ENCODE measurements at regions not wholly inside any gene's neighbourhood (a gene's known extent, or its start where the extent isn't known, plus 50 kb on each side); places are given as distances from the start of the nearest gene placed in this dataset.

GRCh38 chr6:85192186-85192585, 257.7 kb upstream of the NT5E start:
- DNase-seq (no peak), ATAC-seq (ENCODE audit: low read depth) (no peak)
- Histone ChIP-seq H2AFZ (ENCODE audit: insufficient read depth, low read depth, low read length, poor library complexity, severe bottlenecking) (no peak overlapping the region), H3K27ac (ENCODE audit: low read length in 2 of 2) (no peak overlapping the region), H3K4me3 (ENCODE audit: control extremely low read depth in 1 of 5, extremely low read depth in 1 of 5, insufficient read depth in 1 of 5, low read depth in 2 of 5, low read length in 4 of 5) (no peak overlapping the region), H3K4me1 (ENCODE audit: control insufficient read depth in 2 of 2, insufficient read depth in 2 of 2, low read length in 2 of 2) (no peaks in the 10 kb centered on the region), H3K9me3 (ENCODE audit: control extremely low read depth in 1 of 3, control insufficient read depth in 2 of 3, insufficient read depth in 1 of 3, low read length in 2 of 3) (peaks cover 0 to 8% (median 0%) of the 10 kb centered on the region in 3 donors), H3K36me3 (replicated peaks in 1 of 2; ENCODE audit: control extremely low read depth in 1 of 2, control insufficient read depth in 1 of 2, extremely low read depth in 1 of 2, insufficient read depth in 2 of 2, low read length in 1 of 2) (no peaks in the 10 kb centered on the region), H3K4me2 (replicated peaks; ENCODE audit: low read depth, low read length, poor library complexity, severe bottlenecking) (no peak overlapping the region), H3K79me2 (ENCODE audit: control insufficient read depth, insufficient read depth, low read length) (no peaks in the 10 kb centered on the region), H3K9ac (ENCODE audit: low read length) (no peak overlapping the region), H3K27me3 (replicated peaks in 1 of 4; ENCODE audit: control extremely low read depth in 1 of 4, control insufficient read depth in 3 of 4, insufficient read depth in 4 of 4, low read length in 3 of 4) (no peaks in the 10 kb centered on the region), H4K20me1 (ENCODE audit: control insufficient read depth, insufficient read depth, low read length, poor library complexity, severe bottlenecking) (no peaks in the 10 kb centered on the region)
- WGBS (ENCODE audit: insufficient coverage), result 75% methylated on average over 1 of the region's 1 CpG
- no peak for TF ChIP-seq EZH2 (IDR thresholded peaks at IDR 0.05; ENCODE audit: borderline replicate concordance, insufficient read depth, low read depth, low read length, poor library complexity, severe bottlenecking)
- TF ChIP-seq, protein P1, sequence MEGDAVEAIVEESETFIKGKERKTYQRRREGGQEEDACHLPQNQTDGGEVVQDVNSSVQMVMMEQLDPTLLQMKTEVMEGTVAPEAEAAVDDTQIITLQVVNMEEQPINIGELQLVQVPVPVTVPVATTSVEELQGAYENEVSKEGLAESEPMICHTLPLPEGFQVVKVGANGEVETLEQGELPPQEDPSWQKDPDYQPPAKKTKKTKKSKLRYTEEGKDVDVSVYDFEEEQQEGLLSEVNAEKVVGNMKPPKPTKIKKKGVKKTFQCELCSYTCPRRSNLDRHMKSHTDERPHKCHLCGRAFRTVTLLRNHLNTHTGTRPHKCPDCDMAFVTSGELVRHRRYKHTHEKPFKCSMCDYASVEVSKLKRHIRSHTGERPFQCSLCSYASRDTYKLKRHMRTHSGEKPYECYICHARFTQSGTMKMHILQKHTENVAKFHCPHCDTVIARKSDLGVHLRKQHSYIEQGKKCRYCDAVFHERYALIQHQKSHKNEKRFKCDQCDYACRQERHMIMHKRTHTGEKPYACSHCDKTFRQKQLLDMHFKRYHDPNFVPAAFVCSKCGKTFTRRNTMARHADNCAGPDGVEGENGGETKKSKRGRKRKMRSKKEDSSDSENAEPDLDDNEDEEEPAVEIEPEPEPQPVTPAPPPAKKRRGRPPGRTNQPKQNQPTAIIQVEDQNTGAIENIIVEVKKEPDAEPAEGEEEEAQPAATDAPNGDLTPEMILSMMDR (IDR thresholded peaks at IDR 0.05), result no peak
- no peak overlapping the region for H3K4me3 Mint-ChIP-seq
- no peak overlapping the region for H3K27ac Mint-ChIP-seq
- H3K4me1 Mint-ChIP-seq, result no peaks in the 10 kb centered on the region
- ChIA-PET CTCF (no interaction called here), POLR2A (no interaction called here)
- intact Hi-C loops (cut with micrococcal nuclease), result no loop called here
- no peaks in the 10 kb centered on the region for H3K27me3 Mint-ChIP-seq
- H3K9me3 Mint-ChIP-seq (ENCODE audit: insufficient read depth), result no peaks in the 10 kb centered on the region

DNA sequence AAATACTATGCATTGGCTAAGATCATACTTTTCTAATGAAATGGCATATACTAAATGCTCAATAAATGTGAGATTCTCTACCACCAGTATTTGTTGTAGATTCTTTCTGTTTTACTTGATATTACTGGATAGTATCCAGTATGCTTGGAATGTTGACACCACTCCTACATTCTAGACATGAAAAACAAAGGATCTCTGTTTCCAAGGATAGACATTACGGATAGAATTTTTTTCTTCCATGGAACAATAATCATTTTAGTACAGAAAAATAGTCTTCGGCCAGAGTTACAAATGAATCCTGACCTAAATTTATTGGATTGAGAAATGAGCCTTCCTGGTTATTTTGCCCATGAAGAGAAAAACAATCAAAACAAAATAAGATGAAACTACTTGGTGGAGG, 258.2 kb upstream of the NT5E start:
- intact Hi-C loops (cut with micrococcal nuclease), result no loop called here
- Histone ChIP-seq H3K36me3 (replicated peaks in 1 of 2; ENCODE audit: control extremely low read depth in 1 of 2, control insufficient read depth in 1 of 2, extremely low read depth in 1 of 2, insufficient read depth in 2 of 2, low read length in 1 of 2) (no peaks in the 10 kb centered on the region), H3K9ac (ENCODE audit: low read length) (no peak overlapping the region), H3K4me3 (ENCODE audit: control extremely low read depth in 1 of 5, extremely low read depth in 1 of 5, insufficient read depth in 1 of 5, low read depth in 2 of 5, low read length in 4 of 5) (no peak overlapping the region), H3K4me1 (ENCODE audit: control insufficient read depth in 2 of 2, insufficient read depth in 2 of 2, low read length in 2 of 2) (no peaks in the 10 kb centered on the region), H2AFZ (ENCODE audit: insufficient read depth, low read depth, low read length, poor library complexity, severe bottlenecking) (no peak overlapping the region), H3K79me2 (ENCODE audit: control insufficient read depth, insufficient read depth, low read length) (no peaks in the 10 kb centered on the region), H3K4me2 (replicated peaks; ENCODE audit: low read depth, low read length, poor library complexity, severe bottlenecking) (no peak overlapping the region), H3K27me3 (replicated peaks in 1 of 4; ENCODE audit: control extremely low read depth in 1 of 4, control insufficient read depth in 3 of 4, insufficient read depth in 4 of 4, low read length in 3 of 4) (no peaks in the 10 kb centered on the region), H4K20me1 (ENCODE audit: control insufficient read depth, insufficient read depth, low read length, poor library complexity, severe bottlenecking) (no peaks in the 10 kb centered on the region), H3K9me3 (ENCODE audit: control extremely low read depth in 1 of 3, control insufficient read depth in 2 of 3, insufficient read depth in 1 of 3, low read length in 2 of 3) (peaks cover 0 to 8% (median 0%) of the 10 kb centered on the region in 3 donors), H3K27ac (ENCODE audit: low read length in 2 of 2) (no peak overlapping the region)
- CTCF ChIA-PET, result no interaction called here
- H3K4me1 Mint-ChIP-seq, result no peaks in the 10 kb centered on the region
- WGBS (ENCODE audit: insufficient coverage), result no CpG with 5 or more reads among the region's 2 CpGs
- TF ChIP-seq, protein P1 (IDR thresholded peaks at IDR 0.05), result no peak
- no peak for TF ChIP-seq EZH2 (IDR thresholded peaks at IDR 0.05; ENCODE audit: borderline replicate concordance, insufficient read depth, low read depth, low read length, poor library complexity, severe bottlenecking)
- H3K4me3 Mint-ChIP-seq, result no peak overlapping the region
- no peaks in the 10 kb centered on the region for H3K27me3 Mint-ChIP-seq
- H3K9me3 Mint-ChIP-seq (ENCODE audit: insufficient read depth), result no peaks in the 10 kb centered on the region
- ATAC-seq (ENCODE audit: low read depth) (no peak), DNase-seq (no peak)
- no peak overlapping the region for H3K27ac Mint-ChIP-seq
- POLR2A ChIA-PET, result no interaction called here

All from B cell (primary cell).